Activated CD8-positive, alpha-beta memory T cell treated with anti-CD3 and anti-CD28 coated beads, Interleukin-2, amount 50 U/mL, for 24 hours (primary cell): ENCODE measurements at regions not wholly inside any gene's neighbourhood (a gene's known extent, or its start where the extent isn't known, plus 50 kb on each side); places are given as distances from the start of the nearest gene placed in this dataset.

ENCODE experiments used
- DNase-seq: peaks from one replicate; pipeline ENCODE4 v3.0.0-alpha.2; 2020; ENCODE audit errors: extremely low read depth

DNA sequence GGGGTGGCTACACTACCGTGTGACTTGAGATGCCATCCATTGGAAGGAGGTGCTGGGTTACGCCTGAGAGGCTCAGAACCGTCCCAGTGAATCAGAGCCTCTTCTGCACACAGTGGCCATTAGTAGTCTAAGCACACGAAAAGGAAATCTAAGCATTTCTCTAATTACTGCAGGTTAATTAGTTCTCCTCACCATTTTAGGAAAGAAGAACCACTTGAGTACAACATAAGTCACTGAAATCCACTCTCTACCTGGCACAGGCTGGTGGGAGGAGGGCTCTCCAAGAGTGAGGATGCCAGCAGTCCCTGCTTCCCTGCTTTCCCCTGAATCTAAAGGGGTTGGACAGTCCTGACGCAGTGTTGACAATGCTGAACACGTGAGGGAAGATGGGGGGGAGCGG lies 606.3 kb downstream of the NPHP4 start:
- DNase-seq, result no peak

DNA sequence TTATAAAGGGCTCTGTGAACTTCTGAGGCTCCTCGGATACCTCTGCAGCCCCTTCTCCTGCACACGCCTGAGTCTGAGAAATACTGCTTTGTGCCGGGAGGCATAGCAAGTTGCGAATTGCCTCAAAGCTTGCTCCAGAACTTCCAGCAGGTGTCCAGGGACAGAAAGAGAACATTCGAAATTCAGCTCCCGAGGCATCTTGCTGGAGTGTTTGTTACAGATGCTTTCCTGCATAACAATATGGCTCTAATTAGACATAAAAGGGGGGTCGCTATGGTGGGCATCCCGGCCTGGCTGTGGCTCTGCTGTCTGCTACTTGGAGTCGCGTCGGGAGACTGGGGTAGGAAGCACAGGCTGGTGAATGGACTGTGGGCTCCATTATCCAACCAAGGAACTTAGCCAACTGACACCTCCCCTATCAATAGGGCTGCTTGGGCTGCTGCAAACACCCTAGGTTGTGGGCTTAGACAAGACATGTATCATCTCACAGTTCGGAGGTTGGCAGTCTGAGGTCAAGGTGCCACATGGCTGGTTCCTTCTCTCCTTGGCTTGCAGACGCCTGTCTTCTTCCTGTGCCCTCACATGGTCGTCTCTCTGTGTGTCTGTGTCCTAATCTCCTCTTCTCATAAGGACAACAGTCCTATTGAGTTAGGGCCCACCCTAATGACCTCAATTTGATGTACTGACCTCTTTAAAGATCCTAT lies 607.0 kb downstream of the NPHP4 start:
- DNase-seq, result no peak

DNA sequence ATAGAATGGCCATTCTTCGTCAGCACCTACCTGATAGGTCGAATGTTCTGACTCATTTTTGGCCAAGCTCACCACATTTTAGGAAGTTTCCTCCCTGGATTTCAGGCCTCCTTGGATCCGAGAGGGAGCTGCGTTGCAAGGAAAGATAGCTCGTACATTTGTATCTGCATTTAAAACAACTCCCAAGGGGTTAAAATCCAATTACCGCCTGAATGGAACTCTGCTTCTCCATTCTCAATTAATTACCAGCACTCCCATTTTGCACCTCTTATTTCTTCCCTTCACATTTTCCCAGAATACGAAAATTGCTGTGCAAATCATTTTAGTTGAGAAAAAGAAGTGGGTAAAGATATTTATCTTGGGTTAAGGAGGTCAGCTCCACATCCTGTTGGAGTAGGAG lies 610.7 kb downstream of the NPHP4 start:
- no peak for DNase-seq

DNA sequence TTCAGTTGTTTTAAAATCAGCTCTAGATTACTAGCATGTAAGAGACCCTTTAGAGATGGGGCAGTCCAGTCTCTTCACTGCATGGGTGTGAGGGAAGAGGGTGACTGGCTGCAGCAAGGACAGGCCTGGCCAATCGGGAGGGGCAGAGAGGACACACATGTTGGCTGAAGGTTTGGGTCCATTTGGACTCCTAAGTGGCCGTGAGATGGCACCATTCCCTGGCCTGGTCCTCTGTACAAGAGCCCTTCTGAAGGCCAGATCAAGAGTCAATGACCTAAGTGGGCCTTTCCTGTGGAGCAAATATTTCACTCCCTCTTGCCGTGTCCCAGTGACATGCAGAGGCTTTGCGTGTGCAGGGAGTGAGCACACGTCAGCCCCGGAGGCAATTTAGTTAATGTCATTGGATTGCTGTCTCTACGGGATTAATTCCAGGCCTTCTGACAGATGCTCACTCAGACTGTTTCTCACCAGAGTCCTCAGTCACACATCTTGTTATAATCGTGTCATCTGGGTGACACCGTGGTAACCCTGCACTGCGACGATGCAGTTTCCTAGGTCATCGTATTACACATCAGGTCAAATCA lies 613.0 kb downstream of the NPHP4 start:
- DNase-seq, result no peak

DNA sequence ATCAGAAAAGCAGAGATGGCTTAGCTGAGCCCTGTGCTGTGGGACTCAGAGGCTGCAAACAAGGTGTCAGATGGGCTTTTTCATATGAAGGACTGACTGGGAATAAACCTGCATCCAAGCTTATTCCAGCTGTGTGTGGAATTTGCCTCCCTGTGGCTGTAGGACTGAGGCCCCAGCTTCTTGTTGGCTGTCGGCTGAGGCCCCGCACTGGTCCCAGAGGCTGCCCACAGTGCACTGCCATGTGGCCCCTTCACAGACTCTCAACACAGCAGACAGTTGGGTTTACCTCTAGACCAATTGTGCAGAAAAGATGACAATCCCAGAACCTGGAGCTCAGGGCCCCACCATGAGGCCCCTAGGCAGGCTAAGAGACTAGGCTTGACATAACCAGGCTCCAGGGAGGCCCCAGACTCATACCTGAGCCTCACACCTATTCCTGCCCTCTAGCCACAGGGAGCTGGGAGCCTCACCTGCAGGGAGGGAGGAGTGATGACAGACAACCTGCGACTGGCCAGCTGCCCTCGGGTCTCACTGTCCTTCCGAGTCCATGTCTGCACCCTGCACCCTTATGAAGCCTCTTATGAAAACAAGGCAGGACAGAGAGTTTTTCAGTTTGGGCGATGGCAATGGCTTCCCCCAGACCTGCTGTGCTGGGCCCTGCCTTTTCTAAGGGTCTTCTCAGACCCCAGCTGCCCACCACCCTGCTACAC lies 615.5 kb downstream of the NPHP4 start:
- no peak for DNase-seq

DNA sequence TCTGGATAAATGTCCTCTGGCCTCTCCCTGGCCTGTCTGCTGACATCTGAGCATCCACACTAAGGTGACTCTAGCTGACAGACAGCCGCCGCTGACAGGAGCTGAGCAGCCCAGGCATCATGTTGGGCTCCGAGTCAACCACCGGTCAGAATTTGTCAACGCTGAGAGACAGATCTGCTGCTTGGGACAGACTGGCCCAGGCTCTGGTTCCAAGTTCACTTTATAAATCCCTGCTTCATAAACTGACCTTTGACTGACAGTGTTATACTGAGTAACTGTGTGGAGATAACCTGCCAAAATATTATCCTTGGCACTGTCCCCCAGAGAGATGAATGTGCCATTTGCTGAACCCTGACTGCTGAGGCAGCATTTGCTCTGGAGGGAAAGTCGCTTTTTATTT lies 616.7 kb downstream of the NPHP4 start:
- DNase-seq, result no peak

DNA sequence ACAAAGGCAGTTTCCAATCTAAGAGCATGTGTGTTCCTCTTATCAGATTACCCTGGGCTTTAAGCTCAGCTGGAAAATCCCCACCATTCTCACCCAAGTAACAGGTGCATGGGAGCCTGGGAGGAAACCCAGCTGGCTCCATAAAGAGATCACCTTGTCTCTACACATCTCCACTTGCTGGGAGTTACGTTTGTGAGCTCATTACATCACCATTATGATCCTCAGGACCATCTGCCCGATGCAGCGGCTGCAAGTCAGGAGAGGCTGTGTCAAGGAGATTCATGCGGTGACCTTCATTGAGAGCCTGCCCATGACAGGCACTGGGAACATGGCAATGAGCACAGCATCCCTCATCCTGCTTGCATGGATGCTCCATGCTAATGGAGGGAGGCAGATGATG lies 618.0 kb downstream of the NPHP4 start:
- no peak for DNase-seq

DNA sequence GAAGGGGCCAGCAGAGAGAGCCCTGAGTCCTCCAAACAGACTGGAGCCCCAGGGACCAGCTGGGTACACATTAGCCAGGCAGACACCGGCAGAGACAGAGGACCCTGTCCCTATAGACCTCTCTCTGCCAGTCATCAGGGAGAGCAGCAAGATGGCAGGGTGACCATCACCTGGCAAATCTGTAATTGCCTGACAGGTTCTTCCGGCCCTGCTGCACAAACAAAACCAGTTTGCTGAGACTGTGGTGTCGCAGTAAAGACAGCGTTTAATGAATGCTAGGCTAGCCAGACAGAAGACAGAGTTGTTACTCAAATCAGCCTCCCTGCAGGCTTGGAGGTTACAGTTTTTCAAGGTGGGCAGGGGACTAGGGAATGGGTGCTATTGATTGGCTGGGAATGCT lies 618.9 kb downstream of the NPHP4 start:
- no peak for DNase-seq

DNA sequence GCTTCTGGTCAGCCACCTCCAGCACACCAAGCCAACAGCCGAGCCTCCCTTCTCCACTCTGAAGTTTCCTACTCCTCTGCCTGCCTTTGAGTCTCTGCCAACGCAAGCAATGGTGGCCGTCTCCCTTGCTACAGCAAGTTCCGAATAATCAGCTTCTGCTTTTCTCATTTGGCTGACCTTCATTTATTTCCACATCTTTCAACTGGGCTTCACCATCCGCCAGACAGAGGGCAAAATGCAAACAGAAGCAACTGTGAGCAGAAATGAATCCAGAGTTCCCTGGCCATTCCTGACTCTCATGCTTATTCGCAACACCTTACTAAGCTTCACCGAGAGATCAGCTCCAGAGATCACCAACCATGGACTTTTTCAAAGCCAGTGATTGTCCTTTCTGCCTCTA lies 621.0 kb downstream of the NPHP4 start:
- DNase-seq, result no peak

DNA sequence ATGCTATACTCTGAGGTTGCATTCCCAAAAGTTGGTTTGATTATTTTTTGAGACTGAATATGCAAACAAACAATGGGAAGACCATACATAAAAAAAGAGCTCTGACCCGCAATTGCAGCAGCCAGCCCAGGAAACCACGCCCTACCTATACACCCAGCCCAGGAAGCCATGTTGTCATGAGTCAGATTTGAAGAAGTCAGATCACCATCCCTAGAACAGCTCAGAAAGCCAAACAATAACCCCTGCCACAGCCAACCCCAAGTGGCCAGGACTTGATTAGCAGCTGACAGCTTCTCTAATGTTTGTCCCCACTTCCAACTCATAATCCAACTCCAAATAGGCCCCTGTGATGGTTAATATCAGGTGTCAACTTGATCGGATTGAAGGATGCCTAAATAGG lies 621.9 kb downstream of the NPHP4 start:
- DNase-seq, result no peak

DNA sequence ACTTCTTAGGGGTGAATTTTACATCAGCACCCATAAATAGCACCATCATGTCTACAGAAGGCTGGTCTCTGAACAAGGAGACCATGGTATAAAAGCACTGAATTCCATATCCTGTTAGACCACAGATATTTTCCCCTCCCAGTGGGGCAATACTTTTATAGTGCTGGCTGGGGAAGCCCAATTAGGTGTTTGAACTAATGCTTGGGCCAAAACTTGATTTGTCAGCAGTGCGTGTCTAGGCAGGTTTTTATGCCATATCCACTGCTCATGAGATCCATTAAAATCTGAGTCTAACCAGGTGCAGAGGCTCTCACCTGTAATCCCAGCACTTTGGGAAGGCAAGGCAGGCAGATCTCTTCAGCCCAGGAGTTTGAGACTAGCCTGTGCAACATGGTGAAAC lies 623.0 kb downstream of the NPHP4 start:
- no peak for DNase-seq

DNA sequence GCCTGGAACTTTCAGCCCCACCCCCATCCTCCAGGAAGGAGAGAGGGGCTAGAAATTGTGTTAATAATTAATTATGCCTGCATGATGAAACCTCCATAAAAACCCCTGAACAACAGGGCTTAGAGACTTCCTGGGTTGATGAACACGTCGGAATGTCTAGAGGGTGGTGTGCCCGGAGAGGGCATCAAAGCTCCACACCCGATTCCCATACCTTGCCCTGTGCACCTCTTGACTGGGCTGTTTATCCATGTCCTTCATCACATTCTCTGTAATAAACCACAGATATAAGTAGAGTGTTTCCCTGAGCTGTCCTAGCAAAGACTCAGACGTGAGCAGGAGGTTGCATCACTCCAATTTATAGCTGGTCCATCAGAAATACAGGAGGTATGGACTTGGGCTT lies 624.0 kb downstream of the NPHP4 start:
- DNase-seq, result no peak

DNA sequence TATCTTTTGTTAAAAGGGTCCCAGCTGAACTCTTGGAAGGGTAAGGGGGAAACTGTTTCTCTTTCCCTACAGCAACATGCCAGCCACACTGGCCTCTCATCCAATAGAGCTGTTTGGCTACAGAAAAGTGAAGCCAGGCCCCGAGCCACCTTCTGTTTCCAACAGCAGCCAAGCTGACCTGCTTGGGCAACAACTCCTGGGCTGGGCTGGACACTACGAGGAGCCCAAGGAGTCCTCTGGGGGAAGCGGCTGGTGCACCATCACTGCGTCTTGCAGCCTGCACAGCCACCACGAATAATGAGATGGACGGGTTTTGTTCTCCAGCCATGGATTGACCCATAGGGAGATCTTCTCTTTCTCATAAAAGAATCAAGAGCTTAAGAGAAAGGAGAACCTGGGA lies 624.9 kb downstream of the NPHP4 start:
- DNase-seq, result no peak

DNA sequence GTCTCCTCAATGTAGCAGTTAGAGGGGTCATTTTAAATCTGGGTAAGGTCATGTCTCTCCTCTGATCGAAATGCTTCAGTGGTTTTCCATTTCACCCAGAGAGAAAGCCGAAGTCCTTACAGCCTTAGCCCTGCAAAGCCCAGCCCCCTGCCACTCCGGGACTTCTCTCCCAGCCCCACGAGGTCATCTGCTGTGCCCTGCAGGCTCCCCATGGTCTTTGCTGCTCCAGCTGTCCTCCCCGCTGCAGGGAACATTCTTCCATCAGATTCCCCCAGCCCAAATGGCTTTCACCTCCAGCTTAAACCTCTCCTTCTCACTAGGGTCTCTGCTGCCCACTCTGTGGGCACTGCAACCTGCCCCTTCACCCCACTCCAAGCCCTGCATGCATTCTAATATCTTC lies 626.5 kb downstream of the NPHP4 start:
- no peak for DNase-seq

DNA sequence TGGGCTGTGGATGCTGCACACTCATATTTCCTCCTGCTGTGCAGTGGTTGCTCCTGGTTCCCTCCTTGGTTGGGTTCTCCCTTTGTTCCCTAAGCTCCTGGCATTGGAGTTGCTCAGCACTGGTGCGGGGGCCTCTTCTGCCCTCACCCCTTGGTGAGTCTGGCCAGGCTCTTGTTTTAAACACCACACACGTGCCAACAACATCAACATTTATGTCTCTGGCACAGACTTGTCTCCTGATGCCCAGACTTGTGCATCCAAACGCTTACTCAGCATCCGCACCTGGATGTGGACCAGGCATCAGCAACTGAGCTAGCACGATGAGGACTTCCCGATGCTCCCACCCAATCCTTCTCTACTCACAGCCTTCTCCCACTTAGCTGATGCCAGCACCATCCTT lies 627.6 kb downstream of the NPHP4 start:
- no peak for DNase-seq

DNA sequence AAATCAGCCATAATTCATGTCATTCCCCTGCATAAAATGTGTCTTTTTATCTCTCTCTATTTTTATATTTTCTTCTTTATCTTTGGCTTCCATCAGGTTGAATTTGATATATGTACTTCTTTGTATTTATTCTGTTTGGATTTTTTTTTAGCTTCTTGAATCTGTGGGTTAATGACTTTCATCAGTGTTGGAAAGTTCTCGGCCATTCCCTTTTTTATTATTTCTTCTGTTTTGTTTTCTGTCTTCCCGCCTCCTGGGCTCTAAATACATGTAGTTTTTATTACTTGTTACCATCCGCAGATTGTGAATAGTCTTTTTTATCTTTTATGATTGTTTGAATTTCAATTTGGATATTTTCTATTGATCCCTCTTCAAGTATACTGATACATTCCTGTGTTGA lies 637.5 kb downstream of the NPHP4 start:
- no peak for DNase-seq

DNA sequence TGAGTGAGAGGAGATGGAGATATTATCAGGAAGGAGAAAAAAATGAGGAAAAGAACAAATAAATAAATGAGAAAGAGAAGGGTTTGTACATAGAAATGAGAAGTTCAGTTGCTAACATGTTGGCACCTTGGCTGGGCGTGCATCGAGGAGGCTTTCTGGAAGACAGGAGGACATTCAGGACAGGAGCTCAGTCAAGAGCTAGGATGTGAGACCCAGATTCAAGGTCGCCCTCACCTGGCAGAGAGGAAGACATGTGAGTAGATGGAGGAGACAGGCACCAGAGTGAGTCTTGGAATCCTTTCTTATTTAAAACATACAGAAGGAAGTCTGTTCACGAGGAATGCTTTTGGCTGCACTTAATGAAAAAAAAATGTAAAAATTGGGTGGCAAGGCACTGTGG lies 640.9 kb downstream of the NPHP4 start:
- no peak for DNase-seq

DNA sequence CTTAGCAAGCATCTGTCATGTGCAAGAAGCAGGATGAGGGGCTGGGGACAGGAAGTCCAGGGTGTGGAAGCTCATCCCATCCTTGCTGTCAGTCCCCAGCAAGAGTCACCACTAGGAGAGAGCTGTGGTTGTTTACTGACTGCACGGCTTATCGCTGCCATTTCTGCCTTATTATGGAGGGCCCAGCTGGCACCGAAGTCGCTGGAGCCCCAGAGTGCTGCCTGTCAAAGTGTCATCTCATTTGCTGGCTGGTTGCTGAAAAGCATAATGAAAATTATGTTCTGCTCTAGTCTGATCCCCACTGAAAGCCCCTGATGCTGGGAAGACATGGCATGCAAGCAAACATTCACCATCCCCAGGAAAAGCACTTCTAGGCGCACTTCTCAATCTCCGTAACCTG lies 642.7 kb downstream of the NPHP4 start:
- DNase-seq, result no peak

DNA sequence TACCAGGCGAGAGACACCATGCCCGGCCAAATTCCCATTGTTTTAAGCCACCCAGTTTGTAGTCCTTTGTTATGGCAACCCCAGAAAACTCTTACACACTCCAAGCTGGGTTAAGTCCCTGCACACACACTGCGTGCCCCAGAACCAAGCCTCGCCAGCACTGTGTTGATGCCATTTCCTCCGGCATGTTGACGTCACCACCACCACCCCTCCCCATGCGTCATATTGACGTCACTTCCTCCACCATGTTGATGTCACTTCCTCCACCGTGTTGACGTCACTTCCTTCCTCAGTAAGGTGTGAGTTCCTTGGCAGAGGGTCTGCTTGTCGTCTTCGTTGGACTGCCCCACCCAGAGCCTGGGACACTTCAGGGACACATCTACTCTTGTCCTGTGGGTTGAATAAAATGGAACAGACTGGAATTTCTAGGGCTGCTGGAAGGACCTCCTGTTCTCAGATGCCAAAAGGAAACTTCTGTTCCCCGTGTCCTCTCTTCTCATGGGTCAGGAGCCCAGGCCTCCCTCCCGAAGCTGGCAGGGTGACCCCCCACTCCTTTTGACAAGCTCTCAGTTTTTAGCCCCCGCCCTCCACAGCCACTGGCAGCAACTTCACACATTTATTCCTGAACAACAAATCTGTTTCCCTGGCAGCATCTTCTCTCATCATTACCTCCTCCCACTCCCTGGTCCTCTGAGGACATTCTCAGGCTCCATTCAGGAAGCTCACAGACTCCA lies 643.3 kb downstream of the NPHP4 start:
- DNase-seq, result no peak

DNA sequence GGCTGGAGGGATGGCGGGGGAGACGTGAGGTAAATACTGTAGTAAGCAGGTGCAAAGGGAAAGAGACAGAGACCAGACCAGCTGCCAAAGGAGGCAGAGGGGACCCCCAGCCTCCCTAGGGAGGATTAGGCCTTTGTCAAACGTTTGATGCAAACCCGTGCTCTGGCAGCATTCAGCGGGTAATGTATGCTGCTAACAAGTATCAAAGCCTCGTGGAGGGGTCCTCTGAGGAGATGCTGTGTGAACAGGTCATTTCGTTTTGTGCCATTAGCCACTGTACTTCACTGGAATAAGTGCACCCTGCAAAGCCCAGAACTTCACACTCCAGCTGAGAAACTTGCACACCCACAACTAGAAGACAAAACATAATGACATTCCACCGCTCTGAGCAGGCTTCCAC lies 644.5 kb downstream of the NPHP4 start:
- DNase-seq, result no peak

DNA sequence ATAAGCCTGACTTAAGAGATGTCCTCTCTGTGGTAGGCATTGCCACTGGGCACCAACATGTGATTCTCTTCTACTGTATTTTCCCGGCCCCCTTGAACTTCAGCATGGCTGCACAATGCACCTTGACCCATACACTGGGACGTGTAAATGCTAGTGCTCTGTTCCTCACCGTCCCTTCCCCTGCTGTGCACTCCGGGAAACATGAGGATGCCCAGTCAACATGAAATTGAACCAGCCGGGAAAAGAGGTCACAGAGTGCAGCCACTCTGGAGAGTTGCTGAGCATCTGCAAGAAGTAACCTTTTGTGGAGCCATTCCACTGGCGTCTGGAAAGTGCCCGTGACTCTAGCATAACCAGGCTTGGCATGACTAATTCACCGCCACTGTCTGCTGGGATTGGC lies 646.7 kb downstream of the NPHP4 start:
- no peak for DNase-seq

DNA sequence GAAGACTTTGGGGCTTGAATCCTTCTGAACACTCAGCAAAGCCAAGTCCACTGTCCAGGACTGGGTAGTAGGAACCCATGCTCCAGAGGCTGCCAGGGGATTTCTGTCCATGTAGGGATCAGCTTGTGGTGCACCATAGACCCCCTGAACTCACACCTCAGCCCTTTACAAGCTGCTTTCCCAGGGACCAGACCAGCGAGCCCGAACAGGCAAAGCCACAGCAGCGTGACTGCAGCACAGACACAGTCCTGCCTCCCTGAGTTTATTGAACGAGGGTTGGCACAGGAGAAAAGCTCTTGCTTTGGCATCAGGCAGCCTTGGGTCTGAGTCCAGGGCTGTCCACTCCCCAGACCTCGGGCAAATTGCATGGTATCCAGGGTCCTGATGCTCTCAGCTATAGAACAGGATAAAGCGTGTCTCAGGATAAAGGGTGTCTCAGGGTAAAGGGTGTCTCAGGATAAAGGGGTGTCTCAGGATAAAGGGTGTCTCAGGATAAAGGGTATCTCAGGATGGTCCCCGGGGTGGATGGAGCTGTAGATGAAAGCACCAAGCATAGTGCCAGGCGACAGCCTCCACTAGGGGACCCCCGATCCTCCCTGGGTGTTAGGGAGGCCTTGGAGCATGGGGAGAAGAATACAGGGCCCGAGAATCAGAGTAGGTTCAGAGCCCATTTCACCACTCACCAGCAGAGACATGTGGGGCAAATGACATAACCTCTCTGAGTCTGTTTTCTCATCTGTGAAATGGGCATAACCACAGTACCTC lies 648.8 kb downstream of the NPHP4 start:
- no peak for DNase-seq
